GM23338 (cell line): ENCODE measurements at regions not wholly inside any gene's neighbourhood (a gene's known extent, or its start where the extent isn't known, plus 50 kb on each side); places are given as distances from the start of the nearest gene placed in this dataset.

Experiments used
- ATAC-seq: fragments of 200-7000 bp; cut with Tn5 transposase; 3 replicates; pipeline ENCODE4 v1.9.1; 2020
- DNase-seq: peaks from one replicate; pipeline ENCODE4 v3.0.0-alpha.2; 2015; ENCODE audit warnings: low spot score
- H2AFZ ChIP-seq: fragments of 200-600 bp; sonication (generic); 2 replicates; pipeline ENCODE4 v1.8.0; 2016; ENCODE audit warnings: antibody characterized with exemption, mild to moderate bottlenecking, moderate library complexity
- H3F3A ChIP-seq: fragments of 200-600 bp; sonication (generic); replicated peaks from 2 replicates; pipeline ENCODE4 v1.8.0; 2017; ENCODE audit warnings: antibody characterized with exemption, mixed run types, low read depth
- H3K27ac ChIP-seq: fragments of 200-600 bp; sonication (generic); 2 replicates; pipeline ENCODE4 v1.6.1; 2016; ENCODE audit warnings: low read depth
- H3K27me3 ChIP-seq: fragments of 200-600 bp; sonication (generic); 2 replicates; pipeline ENCODE4 v1.8.0; 2016; ENCODE audit warnings: mild to moderate bottlenecking, mixed run types, moderate library complexity; ENCODE audit not compliant: insufficient read depth
- H3K36me3 ChIP-seq: fragments of 200-600 bp; sonication (generic); 2 replicates; pipeline ENCODE4 v1.8.0; 2016; ENCODE audit warnings: mild to moderate bottlenecking; ENCODE audit not compliant: insufficient read depth
- H3K4me1 ChIP-seq: fragments of 200-600 bp; sonication (generic); 2 replicates; pipeline ENCODE4 v1.8.0; 2016; ENCODE audit warnings: mild to moderate bottlenecking, moderate library complexity; ENCODE audit not compliant: insufficient read depth
- H3K4me2 ChIP-seq: fragments of 200-600 bp; sonication (generic); 2 replicates; pipeline ENCODE4 v1.7.1; 2017; ENCODE audit warnings: mixed run types
- H3K4me3 ChIP-seq: fragments of 200-600 bp; sonication (generic); 2 replicates; pipeline ENCODE4 v1.6.1; 2016; ENCODE audit warnings: mixed run types
- H3K79me2 ChIP-seq: fragments of 200-600 bp; sonication (generic); replicated peaks from 2 replicates; pipeline ENCODE4 v1.8.0; 2017; ENCODE audit warnings: mild to moderate bottlenecking; ENCODE audit not compliant: insufficient read depth
- H3K9me2 ChIP-seq: fragments of 200-600 bp; sonication (generic); 2 replicates; pipeline ENCODE4 v1.8.0; 2017; ENCODE audit not compliant: insufficient read depth
- H4K20me1 ChIP-seq: fragments of 200-600 bp; sonication (generic); replicated peaks from 2 replicates; pipeline ENCODE4 v1.8.0; 2017; ENCODE audit warnings: mild to moderate bottlenecking; ENCODE audit not compliant: insufficient read depth
- H3K27ac Mint-ChIP-seq: 2 replicates; pipeline ENCODE4 v1.8.0; 2020; ENCODE audit warnings: inconsistent platforms, mild to moderate bottlenecking, moderate library complexity, mixed read lengths
- H3K27me3 Mint-ChIP-seq: 3 replicates; pipeline ENCODE4 v1.8.0; 2022; ENCODE audit warnings: low read depth, mild to moderate bottlenecking, moderate library complexity, mixed read lengths, inconsistent platforms; ENCODE audit not compliant: insufficient read depth, poor library complexity
- H3K36me3 Mint-ChIP-seq: 3 replicates; pipeline ENCODE4 v1.8.0; 2021; ENCODE audit warnings: low read depth, mild to moderate bottlenecking, inconsistent platforms, moderate library complexity, mixed read lengths
- H3K4me1 Mint-ChIP-seq: 3 replicates; pipeline ENCODE4 v1.8.0; 2020; ENCODE audit warnings: mild to moderate bottlenecking, inconsistent platforms, mixed read lengths
- H3K4me3 Mint-ChIP-seq: 3 replicates; pipeline ENCODE4 v1.8.0; 2021; ENCODE audit warnings: moderate library complexity, mild to moderate bottlenecking, inconsistent platforms, mixed read lengths
- H3K9me3 Mint-ChIP-seq: 3 replicates; pipeline ENCODE4 v1.8.0; 2020; ENCODE audit warnings: moderate library complexity, mild to moderate bottlenecking, inconsistent platforms, mixed read lengths
- CREB1 ChIP-seq: fragments of 250-450 bp; sonication (Bioruptor Pico); IDR thresholded peaks from 2 replicates; pipeline ENCODE4 v1.5.0; 2020; ENCODE audit warnings: low read depth, mild to moderate bottlenecking, moderate library complexity
- JUNB ChIP-seq: IDR thresholded peaks from one replicate; pipeline ENCODE4 v1.6.1; 2016; ENCODE audit warnings: antibody characterized with exemption; ENCODE audit not compliant: unreplicated experiment
- NANOG ChIP-seq: IDR thresholded peaks from 2 replicates; pipeline ENCODE4 v1.6.1; 2016; ENCODE audit warnings: antibody characterized with exemption, borderline replicate concordance
- STAT1 ChIP-seq: IDR thresholded peaks from one replicate; pipeline ENCODE4 v1.6.1; 2016; ENCODE audit warnings: antibody characterized with exemption; ENCODE audit not compliant: unreplicated experiment
- ZNF114 ChIP-seq: fragments of 250-450 bp; sonication (Bioruptor Pico); IDR thresholded peaks from 2 replicates; pipeline ENCODE4 v1.5.0; 2020; ENCODE audit warnings: mild to moderate bottlenecking, moderate library complexity
- ZNF331 ChIP-seq: fragments of 250-450 bp; sonication (Bioruptor Pico); IDR thresholded peaks from 2 replicates; pipeline ENCODE4 v1.5.0; 2020; ENCODE audit warnings: low read depth, mild to moderate bottlenecking, moderate library complexity
- TF ChIP-seq, protein P1 (sequence below), 2 experiments: fragments of 200-600 bp in 1 of 2; sonication (generic) in 1 of 2; conservative IDR thresholded peaks; 2 replicates each; pipeline versions ENCODE4 v1.5.1 to v1.6.1; 2016 to 2017; ENCODE audit warnings: antibody characterized with exemption in 2 of 2, low read depth in 2 of 2, mild to moderate bottlenecking in 2 of 2, moderate library complexity in 1 of 2
- TF ChIP-seq, protein P2 (sequence below): IDR thresholded peaks from one replicate; pipeline ENCODE4 v1.6.1; 2018; ENCODE audit warnings: antibody characterized with exemption; ENCODE audit not compliant: unreplicated experiment
- TF ChIP-seq, protein P3 (sequence below): IDR thresholded peaks from 2 replicates; pipeline ENCODE4 v1.6.1; 2016; ENCODE audit warnings: antibody characterized with exemption
- TF ChIP-seq, protein P4 (sequence below): fragments of 250-450 bp; sonication (Bioruptor Pico); IDR thresholded peaks from 2 replicates; pipeline ENCODE4 v1.5.0; 2020; ENCODE audit warnings: mild to moderate bottlenecking, moderate library complexity

DNA sequence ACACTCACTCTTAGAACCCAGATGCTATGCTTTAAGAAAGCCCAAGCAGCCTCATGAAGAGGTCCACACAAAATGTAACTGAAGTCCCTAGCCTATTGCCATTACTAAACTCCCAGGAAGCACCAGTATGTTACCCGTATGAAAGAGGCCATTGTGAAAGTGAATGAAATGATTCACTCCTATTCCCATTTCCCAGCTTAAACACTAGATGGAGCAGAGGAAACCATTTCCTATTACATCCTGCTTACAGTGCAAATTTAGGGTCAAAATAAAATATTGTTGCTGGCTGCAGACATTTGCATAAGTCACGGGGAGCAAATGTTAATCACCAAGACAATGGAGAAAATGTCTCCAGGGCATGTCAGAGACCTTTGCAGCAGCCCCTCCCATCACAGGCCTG lies 989.7 kb upstream of the CRIM1 start:
- no peak overlapping the region for H3K4me3 ChIP-seq
- ATAC-seq = no peak
- TF ChIP-seq STAT1 (no peak), JUNB (no peak)
- TF ChIP-seq, protein P1, sequence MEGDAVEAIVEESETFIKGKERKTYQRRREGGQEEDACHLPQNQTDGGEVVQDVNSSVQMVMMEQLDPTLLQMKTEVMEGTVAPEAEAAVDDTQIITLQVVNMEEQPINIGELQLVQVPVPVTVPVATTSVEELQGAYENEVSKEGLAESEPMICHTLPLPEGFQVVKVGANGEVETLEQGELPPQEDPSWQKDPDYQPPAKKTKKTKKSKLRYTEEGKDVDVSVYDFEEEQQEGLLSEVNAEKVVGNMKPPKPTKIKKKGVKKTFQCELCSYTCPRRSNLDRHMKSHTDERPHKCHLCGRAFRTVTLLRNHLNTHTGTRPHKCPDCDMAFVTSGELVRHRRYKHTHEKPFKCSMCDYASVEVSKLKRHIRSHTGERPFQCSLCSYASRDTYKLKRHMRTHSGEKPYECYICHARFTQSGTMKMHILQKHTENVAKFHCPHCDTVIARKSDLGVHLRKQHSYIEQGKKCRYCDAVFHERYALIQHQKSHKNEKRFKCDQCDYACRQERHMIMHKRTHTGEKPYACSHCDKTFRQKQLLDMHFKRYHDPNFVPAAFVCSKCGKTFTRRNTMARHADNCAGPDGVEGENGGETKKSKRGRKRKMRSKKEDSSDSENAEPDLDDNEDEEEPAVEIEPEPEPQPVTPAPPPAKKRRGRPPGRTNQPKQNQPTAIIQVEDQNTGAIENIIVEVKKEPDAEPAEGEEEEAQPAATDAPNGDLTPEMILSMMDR (conservative IDR thresholded peaks at IDR 0.05; ENCODE audit: low read depth in 2 of 2) = peak in 1 of 2 experiments; percentile 27; a peak in 1 of 4 replicates
- Mint-ChIP-seq H3K27ac (no peak overlapping the region), H3K36me3 (peaks cover 14% of the 10 kb centered on the region; the same call in 1 of the 3 replicates), H3K4me3 (no peak overlapping the region), H3K4me1 (no peaks in the 10 kb centered on the region), H3K9me3 (peaks cover 17% of the 10 kb centered on the region), H3K27me3 (no peaks in the 10 kb centered on the region)
- no peak overlapping the region for H2AFZ ChIP-seq
- no peaks in the 10 kb centered on the region for H3F3A ChIP-seq
- H3K9me2 ChIP-seq = no peaks in the 10 kb centered on the region
- H3K79me2 ChIP-seq = no peaks in the 10 kb centered on the region
- no peaks in the 10 kb centered on the region for H3K4me1 ChIP-seq
- H3K27me3 ChIP-seq = no peaks in the 10 kb centered on the region
- no peak overlapping the region for H3K4me2 ChIP-seq
- H3K27ac ChIP-seq = no peak overlapping the region
- H4K20me1 ChIP-seq = no peaks in the 10 kb centered on the region
- no peaks in the 10 kb centered on the region for H3K36me3 ChIP-seq
- no peak for DNase-seq

DNA sequence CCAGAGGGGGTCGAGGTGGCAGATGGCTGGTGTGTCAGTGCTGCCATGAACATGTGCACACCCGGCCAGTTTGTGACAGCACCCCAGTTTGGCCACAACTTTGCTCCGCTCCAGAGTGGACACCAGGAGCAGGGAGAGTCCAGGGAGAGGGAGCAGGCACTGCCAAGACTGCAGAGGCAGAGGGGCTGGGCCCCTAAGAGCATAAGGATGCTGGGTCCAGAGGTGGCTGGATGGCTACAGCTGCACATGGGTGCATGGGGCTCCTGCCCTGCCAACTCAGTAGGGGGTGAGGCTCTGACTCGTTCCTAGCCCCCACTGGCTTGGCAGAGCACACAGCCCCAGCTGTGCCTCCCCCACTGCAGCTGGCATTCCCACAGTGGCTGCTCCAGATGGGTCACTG lies 999.2 kb upstream of the CRIM1 start:
- no peak overlapping the region for H3K4me3 Mint-ChIP-seq
- no peak overlapping the region for H3K27ac Mint-ChIP-seq
- no peaks in the 10 kb centered on the region for H3K36me3 ChIP-seq
- H3K27ac ChIP-seq = no peak overlapping the region
- H3K36me3 Mint-ChIP-seq = peaks cover 14% of the 10 kb centered on the region
- H3K9me3 Mint-ChIP-seq = peaks cover 36% of the 10 kb centered on the region
- no peaks in the 10 kb centered on the region for H3K27me3 ChIP-seq
- no peaks in the 10 kb centered on the region for H3K9me2 ChIP-seq
- DNase-seq (no peak), ATAC-seq (no peak)
- H3K79me2 ChIP-seq = no peaks in the 10 kb centered on the region
- H2AFZ ChIP-seq = no peak overlapping the region
- no peaks in the 10 kb centered on the region for H3K4me1 Mint-ChIP-seq
- H3K4me1 ChIP-seq = no peaks in the 10 kb centered on the region
- H3K27me3 Mint-ChIP-seq = no peaks in the 10 kb centered on the region
- H3K4me3 ChIP-seq = no peak overlapping the region
- H4K20me1 ChIP-seq = no peaks in the 10 kb centered on the region
- no peaks in the 10 kb centered on the region for H3F3A ChIP-seq
- H3K4me2 ChIP-seq = no peak overlapping the region
- TF ChIP-seq JUNB (no peak), CREB1 (CRISPR knock-in tag) (no peak), ZNF114 (CRISPR knock-in tag) (no peak), STAT1 (no peak), ZNF331 (CRISPR knock-in tag) (no peak), NANOG (no peak)
- TF ChIP-seq, protein P2, sequence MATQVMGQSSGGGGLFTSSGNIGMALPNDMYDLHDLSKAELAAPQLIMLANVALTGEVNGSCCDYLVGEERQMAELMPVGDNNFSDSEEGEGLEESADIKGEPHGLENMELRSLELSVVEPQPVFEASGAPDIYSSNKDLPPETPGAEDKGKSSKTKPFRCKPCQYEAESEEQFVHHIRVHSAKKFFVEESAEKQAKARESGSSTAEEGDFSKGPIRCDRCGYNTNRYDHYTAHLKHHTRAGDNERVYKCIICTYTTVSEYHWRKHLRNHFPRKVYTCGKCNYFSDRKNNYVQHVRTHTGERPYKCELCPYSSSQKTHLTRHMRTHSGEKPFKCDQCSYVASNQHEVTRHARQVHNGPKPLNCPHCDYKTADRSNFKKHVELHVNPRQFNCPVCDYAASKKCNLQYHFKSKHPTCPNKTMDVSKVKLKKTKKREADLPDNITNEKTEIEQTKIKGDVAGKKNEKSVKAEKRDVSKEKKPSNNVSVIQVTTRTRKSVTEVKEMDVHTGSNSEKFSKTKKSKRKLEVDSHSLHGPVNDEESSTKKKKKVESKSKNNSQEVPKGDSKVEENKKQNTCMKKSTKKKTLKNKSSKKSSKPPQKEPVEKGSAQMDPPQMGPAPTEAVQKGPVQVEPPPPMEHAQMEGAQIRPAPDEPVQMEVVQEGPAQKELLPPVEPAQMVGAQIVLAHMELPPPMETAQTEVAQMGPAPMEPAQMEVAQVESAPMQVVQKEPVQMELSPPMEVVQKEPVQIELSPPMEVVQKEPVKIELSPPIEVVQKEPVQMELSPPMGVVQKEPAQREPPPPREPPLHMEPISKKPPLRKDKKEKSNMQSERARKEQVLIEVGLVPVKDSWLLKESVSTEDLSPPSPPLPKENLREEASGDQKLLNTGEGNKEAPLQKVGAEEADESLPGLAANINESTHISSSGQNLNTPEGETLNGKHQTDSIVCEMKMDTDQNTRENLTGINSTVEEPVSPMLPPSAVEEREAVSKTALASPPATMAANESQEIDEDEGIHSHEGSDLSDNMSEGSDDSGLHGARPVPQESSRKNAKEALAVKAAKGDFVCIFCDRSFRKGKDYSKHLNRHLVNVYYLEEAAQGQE = no peak
- TF ChIP-seq, protein P3, sequence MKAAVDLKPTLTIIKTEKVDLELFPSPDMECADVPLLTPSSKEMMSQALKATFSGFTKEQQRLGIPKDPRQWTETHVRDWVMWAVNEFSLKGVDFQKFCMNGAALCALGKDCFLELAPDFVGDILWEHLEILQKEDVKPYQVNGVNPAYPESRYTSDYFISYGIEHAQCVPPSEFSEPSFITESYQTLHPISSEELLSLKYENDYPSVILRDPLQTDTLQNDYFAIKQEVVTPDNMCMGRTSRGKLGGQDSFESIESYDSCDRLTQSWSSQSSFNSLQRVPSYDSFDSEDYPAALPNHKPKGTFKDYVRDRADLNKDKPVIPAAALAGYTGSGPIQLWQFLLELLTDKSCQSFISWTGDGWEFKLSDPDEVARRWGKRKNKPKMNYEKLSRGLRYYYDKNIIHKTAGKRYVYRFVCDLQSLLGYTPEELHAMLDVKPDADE = no peak
- TF ChIP-seq, protein P4, sequence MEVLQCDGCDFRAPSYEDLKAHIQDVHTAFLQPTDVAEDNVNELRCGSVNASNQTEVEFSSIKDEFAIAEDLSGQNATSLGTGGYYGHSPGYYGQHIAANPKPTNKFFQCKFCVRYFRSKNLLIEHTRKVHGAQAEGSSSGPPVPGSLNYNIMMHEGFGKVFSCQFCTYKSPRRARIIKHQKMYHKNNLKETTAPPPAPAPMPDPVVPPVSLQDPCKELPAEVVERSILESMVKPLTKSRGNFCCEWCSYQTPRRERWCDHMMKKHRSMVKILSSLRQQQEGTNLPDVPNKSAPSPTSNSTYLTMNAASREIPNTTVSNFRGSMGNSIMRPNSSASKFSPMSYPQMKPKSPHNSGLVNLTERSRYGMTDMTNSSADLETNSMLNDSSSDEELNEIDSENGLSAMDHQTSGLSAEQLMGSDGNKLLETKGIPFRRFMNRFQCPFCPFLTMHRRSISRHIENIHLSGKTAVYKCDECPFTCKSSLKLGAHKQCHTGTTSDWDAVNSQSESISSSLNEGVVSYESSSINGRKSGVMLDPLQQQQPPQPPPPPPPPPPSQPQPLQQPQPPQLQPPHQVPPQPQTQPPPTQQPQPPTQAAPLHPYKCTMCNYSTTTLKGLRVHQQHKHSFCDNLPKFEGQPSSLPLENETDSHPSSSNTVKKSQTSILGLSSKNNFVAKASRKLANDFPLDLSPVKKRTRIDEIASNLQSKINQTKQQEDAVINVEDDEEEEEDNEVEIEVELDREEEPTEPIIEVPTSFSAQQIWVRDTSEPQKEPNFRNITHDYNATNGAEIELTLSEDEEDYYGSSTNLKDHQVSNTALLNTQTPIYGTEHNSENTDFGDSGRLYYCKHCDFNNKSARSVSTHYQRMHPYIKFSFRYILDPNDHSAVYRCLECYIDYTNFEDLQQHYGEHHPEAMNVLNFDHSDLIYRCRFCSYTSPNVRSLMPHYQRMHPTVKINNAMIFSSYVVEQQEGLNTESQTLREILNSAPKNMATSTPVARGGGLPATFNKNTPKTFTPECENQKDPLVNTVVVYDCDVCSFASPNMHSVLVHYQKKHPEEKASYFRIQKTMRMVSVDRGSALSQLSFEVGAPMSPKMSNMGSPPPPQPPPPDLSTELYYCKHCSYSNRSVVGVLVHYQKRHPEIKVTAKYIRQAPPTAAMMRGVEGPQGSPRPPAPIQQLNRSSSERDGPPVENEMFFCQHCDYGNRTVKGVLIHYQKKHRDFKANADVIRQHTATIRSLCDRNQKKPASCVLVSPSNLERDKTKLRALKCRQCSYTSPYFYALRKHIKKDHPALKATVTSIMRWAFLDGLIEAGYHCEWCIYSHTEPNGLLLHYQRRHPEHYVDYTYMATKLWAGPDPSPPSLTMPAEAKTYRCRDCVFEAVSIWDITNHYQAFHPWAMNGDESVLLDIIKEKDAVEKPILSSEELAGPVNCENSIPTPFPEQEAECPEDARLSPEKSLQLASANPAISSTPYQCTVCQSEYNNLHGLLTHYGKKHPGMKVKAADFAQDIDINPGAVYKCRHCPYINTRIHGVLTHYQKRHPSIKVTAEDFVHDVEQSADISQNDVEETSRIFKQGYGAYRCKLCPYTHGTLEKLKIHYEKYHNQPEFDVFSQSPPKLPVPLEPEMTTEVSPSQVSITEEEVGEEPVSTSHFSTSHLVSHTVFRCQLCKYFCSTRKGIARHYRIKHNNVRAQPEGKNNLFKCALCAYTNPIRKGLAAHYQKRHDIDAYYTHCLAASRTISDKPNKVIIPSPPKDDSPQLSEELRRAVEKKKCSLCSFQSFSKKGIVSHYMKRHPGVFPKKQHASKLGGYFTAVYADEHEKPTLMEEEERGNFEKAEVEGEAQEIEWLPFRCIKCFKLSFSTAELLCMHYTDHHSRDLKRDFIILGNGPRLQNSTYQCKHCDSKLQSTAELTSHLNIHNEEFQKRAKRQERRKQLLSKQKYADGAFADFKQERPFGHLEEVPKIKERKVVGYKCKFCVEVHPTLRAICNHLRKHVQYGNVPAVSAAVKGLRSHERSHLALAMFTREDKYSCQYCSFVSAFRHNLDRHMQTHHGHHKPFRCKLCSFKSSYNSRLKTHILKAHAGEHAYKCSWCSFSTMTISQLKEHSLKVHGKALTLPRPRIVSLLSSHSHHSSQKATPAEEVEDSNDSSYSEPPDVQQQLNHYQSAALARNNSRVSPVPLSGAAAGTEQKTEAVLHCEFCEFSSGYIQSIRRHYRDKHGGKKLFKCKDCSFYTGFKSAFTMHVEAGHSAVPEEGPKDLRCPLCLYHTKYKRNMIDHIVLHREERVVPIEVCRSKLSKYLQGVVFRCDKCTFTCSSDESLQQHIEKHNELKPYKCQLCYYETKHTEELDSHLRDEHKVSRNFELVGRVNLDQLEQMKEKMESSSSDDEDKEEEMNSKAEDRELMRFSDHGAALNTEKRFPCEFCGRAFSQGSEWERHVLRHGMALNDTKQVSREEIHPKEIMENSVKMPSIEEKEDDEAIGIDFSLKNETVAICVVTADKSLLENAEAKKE (CRISPR knock-in tag) = no peak
